ENCODE measurements at regions not wholly inside any gene's neighbourhood (a gene's known extent, or its start where the extent isn't known, plus 50 kb on each side); places are given as distances from the start of the nearest gene placed in this dataset.

GRCh38 chr6:163906006-163906710 lies 491.6 kb downstream of the QKI start:
- TF ChIP-seq CTCF (IDR thresholded peaks at IDR 0.05; ENCODE audit: poor library complexity) (no peak), EZH2 (IDR thresholded peaks at IDR 0.05; ENCODE audit: borderline replicate concordance) (no peak)
